ENCODE measurements at regions not wholly inside any gene's neighbourhood (a gene's known extent, or its start where the extent isn't known, plus 50 kb on each side); places are given as distances from the start of the nearest gene placed in this dataset.
"Not testable (repeated sequence)": the region's sequence is repeated elsewhere in the genome, so short reads cannot be mapped to it uniquely, and the experiment has no call there.

GRCh38 chr17:78305801-78306200, 54.1 kb downstream of the SOCS3 start:
- DNase-seq, result no peak

GRCh38 chr17:78304549-78305037, 55.3 kb downstream of the SOCS3 start:
- DNase-seq, result no peak

- DNase-seq, result no peak
These were observed 57.4 kb downstream of the SOCS3 start for GRCh38 chr17:78302478-78302877.

GRCh38 chr17:78301821-78302213, 58.1 kb downstream of the SOCS3 start:
- DNase-seq, result no peak

GRCh38 chr17:78300962-78301820, 58.7 kb downstream of the SOCS3 start:
- DNase-seq, result peak; percentile 69

GRCh38 chr17:78299049-78299448, 60.8 kb downstream of the SOCS3 start:
- no peak for DNase-seq

- DNase-seq, result peak; percentile 91
These were observed 63.3 kb downstream of the TMEM235 start for GRCh38 chr17:78294776-78295175.

- no peak for DNase-seq
These were observed 62.9 kb downstream of the TMEM235 start for GRCh38 chr17:78294356-78294755.

GRCh38 chr17:78293151-78293550, 61.7 kb downstream of the TMEM235 start:
- not testable (repeated sequence) for DNase-seq

GRCh38 chr17:78291944-78292910, 60.8 kb downstream of the TMEM235 start:
- DNase-seq, result no peak

- DNase-seq, result no peak
These were observed 59.3 kb downstream of the TMEM235 start for GRCh38 chr17:78290721-78291120.

All from islet precursor cell (in vitro differentiated cells).